ENCODE measurements at regions not wholly inside any gene's neighbourhood (a gene's known extent, or its start where the extent isn't known, plus 50 kb on each side); places are given as distances from the start of the nearest gene placed in this dataset.

DNA sequence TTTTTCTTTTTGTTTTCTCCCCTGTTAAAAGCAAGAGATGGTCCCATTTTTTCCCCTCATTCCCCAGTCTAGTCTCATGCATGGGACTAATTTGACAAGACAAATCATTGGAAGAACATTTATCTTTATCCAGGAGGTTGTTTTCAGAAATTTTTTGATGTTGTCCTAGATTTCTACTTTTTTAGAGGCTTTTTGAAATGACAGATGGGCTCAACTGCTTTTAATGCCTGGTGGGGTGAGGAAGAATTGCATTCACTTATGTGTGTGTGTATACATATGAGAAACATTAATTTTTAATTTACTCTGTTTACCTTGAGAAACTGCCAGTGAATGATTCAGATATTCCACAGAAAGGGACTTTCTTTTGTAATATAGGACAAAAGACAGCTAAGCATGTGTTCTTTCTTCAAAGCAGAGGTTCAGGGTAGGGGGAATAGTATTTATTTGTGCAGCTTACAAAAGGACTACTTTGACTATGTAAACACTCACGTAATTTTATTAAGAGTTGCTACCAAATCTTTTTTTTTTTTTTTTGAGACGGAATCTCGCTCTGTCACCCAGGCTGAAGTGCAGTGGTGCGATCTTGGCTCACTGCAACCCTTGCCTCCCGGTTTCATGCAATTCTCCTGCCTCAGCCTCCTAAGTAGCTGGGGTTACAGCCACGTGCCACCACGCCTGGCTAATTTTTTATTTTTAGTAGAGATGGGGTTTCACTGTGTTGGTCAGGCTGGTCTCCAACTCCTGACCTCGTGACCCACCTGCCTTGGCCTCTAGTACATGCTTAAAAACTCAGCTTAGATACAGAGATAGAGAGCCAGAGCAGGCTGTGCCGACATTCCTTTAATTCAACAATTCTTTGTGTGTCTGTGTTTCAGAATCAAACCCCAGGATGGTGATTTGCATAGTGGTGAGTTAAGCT is 130.1 kb upstream of the RARB start:
- Histone ChIP-seq H3K27me3 (ENCODE audit: control insufficient read depth in 2 of 2, insufficient read depth in 2 of 2, low read length in 2 of 2) (no peaks in the 10 kb centered on the region), H3K4me3 (replicated peaks in 1 of 3; ENCODE audit: insufficient read depth in 1 of 3, low read depth in 1 of 3, low read length in 3 of 3) (no peak overlapping the region), H2AFZ (ENCODE audit: low read depth, low read length) (no peak overlapping the region), H3K4me2 (ENCODE audit: insufficient read depth, low read length) (no peak overlapping the region), H3K4me1 (ENCODE audit: control insufficient read depth, extremely low read depth, insufficient read depth, low read length) (no peaks in the 10 kb centered on the region), H3K27ac (ENCODE audit: insufficient read depth, low read depth, low read length) (no peak overlapping the region), H3K9me3 (replicated peaks; ENCODE audit: control insufficient read depth, insufficient read depth, low read length) (no peaks in the 10 kb centered on the region), H3K9ac (replicated peaks; ENCODE audit: extremely low read depth, insufficient read depth, low read length) (no peak overlapping the region), H3K36me3 (ENCODE audit: control insufficient read depth in 2 of 2, extremely low read depth in 1 of 2, insufficient read depth in 2 of 2, low read length in 2 of 2) (no peaks in the 10 kb centered on the region), H4K20me1 (replicated peaks; ENCODE audit: control insufficient read depth, extremely low read depth, insufficient read depth, low read length) (no peaks in the 10 kb centered on the region), H3K9me1 (replicated peaks; ENCODE audit: control insufficient read depth, extremely low read depth, insufficient read depth, low read length) (no peaks in the 10 kb centered on the region), H3K79me2 (ENCODE audit: control insufficient read depth, insufficient read depth, low read length) (no peaks in the 10 kb centered on the region)
- BruUV-seq (replicated peaks) = no TSS peak
- dilution Hi-C loops (cut with MboI; ENCODE audit: extremely low pct_ligation_motif_present, low sequenced_read_pairs) = no loop called here
- intact Hi-C loops (cut with micrococcal nuclease) = loop anchor here (1.0 to 2.0 kb wide), 2 partner anchors 46 to 297 kb away; no protein-coding TSS in a partner anchor
- CTCF ChIA-PET = interaction anchor here (0.7 to 1.3 kb wide), 3 partner anchors 265 to 1616 kb away, joined by 3 to 7 read pairs (median 4); no protein-coding TSS in a partner anchor
- no peak for TF ChIP-seq FOS (IDR thresholded peaks at IDR 0.05; ENCODE audit: borderline replicate concordance, insufficient read depth, low read length)
- no peak for TF ChIP-seq MYC (IDR thresholded peaks at IDR 0.05; ENCODE audit: low read depth, low read length)
- TF ChIP-seq POLR2AphosphoS5 (IDR thresholded peaks at IDR 0.05; ENCODE audit: insufficient read depth, low read depth, low read length) = no peak
- TF ChIP-seq, protein P1, sequence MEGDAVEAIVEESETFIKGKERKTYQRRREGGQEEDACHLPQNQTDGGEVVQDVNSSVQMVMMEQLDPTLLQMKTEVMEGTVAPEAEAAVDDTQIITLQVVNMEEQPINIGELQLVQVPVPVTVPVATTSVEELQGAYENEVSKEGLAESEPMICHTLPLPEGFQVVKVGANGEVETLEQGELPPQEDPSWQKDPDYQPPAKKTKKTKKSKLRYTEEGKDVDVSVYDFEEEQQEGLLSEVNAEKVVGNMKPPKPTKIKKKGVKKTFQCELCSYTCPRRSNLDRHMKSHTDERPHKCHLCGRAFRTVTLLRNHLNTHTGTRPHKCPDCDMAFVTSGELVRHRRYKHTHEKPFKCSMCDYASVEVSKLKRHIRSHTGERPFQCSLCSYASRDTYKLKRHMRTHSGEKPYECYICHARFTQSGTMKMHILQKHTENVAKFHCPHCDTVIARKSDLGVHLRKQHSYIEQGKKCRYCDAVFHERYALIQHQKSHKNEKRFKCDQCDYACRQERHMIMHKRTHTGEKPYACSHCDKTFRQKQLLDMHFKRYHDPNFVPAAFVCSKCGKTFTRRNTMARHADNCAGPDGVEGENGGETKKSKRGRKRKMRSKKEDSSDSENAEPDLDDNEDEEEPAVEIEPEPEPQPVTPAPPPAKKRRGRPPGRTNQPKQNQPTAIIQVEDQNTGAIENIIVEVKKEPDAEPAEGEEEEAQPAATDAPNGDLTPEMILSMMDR (IDR thresholded peaks at IDR 0.05; ENCODE audit: extremely low read depth in 1 of 2, insufficient read depth in 1 of 2, low read depth in 1 of 2, low read length in 2 of 2) = no peak
- TF ChIP-seq POLR2A (IDR thresholded peaks at IDR 0.05; ENCODE audit: low read depth, low read length) = no peak
- no peak for TF ChIP-seq GATA2 (IDR thresholded peaks at IDR 0.05; ENCODE audit: insufficient read depth, insufficient read length, low read depth, low read length)
- no peak for TF ChIP-seq MAX (IDR thresholded peaks at IDR 0.05; ENCODE audit: insufficient read depth, insufficient read length)
- TF ChIP-seq EZH2 (IDR thresholded peaks at IDR 0.05; ENCODE audit: borderline replicate concordance, low read depth, low read length, severe bottlenecking) = no peak
- no peak for TF ChIP-seq JUN (IDR thresholded peaks at IDR 0.05; ENCODE audit: borderline replicate concordance, insufficient read depth, insufficient read length, low read depth)
- peak; percentile 37 for DNase-seq (ENCODE audit: low read depth, low spot score)
- POLR2A ChIA-PET = no interaction called here
- no peak for FAIRE-seq

All from endothelial cell of umbilical vein (primary cell).